Activated CD8-positive, alpha-beta memory T cell treated with anti-CD3 and anti-CD28 coated beads, Interleukin-2, amount 50 U/mL, for 24 hours (primary cell): ENCODE measurements at regions not wholly inside any gene's neighbourhood (a gene's known extent, or its start where the extent isn't known, plus 50 kb on each side); places are given as distances from the start of the nearest gene placed in this dataset.
"Not testable (repeated sequence)": the region's sequence is repeated elsewhere in the genome, so short reads cannot be mapped to it uniquely, and the experiment has no call there.

ENCODE experiments used
- DNase-seq: peaks from one replicate; pipeline ENCODE4 v3.0.0-alpha.2; 2020; ENCODE audit errors: extremely low read depth

DNA sequence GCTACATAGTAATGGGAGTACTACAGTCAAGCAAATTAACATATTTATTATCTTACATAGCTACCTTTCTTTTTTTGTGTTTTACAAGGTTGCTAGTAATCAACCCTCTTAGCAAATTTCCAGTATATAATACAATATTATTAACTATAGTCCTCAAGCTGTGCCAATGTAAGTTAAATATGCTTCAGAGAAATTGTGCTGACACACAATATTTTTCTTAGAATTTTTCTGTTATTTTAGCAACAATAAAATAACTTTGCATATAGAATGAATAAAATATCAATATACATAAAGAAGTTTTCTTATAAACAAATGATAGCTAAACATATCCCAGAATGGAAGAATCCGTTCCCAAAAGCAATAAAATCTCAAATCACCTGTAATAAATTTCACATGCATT lies 1605.1 kb downstream of the REEP3 start:
- DNase-seq, result no peak

GRCh38 chr10:65128277-65128676 lies 1607.1 kb downstream of the REEP3 start:
- no peak for DNase-seq

GRCh38 chr10:65130162-65130758 lies 1609.1 kb downstream of the REEP3 start:
- no peak for DNase-seq

DNA sequence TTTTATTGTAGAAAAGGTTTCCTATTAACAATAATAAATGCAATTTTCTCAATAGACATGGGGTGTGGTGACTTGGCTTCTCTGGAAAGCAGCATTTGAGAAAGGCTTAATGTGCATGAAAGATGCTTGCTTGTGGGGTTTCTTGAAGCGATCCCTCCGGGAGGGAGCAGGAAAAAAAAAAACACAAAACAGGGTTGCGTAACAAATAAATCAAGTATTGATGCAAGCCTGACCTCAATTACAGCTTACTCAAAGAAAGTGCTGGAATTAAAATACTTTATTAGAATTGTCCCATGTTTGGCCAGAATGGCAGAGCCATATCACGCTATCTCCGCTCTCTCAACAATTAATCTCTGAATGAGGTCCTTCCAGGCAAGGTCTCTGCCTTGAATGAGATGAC lies 1612.5 kb downstream of the REEP3 start:
- no peak for DNase-seq

DNA sequence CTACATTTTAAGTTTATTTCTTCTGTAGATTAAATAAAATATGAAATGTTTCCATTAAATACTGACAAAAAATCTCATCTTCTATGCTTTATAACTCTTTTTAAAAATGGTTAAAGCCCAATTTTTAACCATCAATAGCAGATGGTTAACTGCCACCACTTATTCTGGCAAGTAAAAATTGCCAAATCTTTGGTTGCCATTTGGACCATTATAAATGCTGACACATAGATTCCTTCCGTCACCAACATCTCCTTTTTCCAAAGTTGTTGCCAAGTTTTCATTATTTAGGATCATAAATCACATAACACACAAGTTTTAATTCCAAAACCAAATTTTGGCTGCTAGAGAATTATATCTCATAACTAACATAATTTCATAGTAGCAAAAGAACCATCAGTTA lies 1614.3 kb downstream of the REEP3 start:
- DNase-seq, result no peak

- no peak for DNase-seq
Observed at GRCh38 chr10:65142641-65143435, 1621.6 kb downstream of the REEP3 start.

DNA sequence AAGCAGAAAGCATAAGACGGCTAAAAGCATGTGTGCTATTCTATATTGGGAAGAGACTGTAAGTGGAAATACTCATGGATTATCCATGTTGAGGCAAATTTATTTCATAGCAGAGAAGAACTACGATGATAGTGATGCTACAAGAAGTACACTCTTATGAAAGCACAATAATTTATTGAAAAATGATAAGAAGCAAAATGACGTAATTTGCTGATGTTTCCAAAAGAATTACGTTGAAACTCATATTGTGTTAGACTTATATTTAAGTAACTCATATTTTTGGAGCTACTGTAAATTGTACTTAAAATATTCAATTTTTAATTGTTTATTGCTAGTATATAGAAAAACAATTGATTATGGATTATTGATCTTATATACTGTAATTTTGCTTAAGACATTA lies 1622.5 kb downstream of the REEP3 start:
- DNase-seq, result no peak

- no peak for DNase-seq
Observed at GRCh38 chr10:65149878-65150277, 1628.7 kb downstream of the REEP3 start.

GRCh38 chr10:65166272-65166671 lies 1645.1 kb downstream of the REEP3 start:
- no peak for DNase-seq

GRCh38 chr10:65172249-65172648 lies 1651.0 kb downstream of the REEP3 start:
- no peak for DNase-seq

DNA sequence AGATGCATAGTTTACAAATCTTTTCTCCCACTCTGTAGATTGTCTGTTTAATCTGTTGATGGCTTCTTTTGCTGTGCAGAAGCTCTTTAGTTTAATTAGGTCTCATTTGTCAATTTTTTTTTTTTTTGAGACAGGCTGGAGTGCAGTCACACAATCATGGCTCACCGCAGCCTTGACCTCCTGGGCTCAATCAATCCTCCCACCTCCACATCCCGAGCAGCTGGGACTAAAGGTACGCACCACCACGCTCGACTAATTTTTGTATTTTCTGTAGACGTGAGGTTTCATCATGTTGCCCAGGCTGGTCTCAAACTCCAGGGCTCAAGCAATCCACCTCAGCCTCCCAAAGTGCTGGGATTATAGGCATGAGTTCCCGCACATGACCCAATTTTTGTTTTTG lies 1655.8 kb downstream of the REEP3 start:
- no peak for DNase-seq

GRCh38 chr10:65183236-65183635 lies 1662.0 kb downstream of the REEP3 start:
- no peak for DNase-seq

GRCh38 chr10:65186668-65187067 lies 1665.5 kb downstream of the REEP3 start:
- not testable (repeated sequence) for DNase-seq

- no peak for DNase-seq
Observed at GRCh38 chr10:65194126-65194525, 1672.9 kb downstream of the REEP3 start.

GRCh38 chr10:65194555-65194954 lies 1673.4 kb downstream of the REEP3 start:
- no peak for DNase-seq

DNA sequence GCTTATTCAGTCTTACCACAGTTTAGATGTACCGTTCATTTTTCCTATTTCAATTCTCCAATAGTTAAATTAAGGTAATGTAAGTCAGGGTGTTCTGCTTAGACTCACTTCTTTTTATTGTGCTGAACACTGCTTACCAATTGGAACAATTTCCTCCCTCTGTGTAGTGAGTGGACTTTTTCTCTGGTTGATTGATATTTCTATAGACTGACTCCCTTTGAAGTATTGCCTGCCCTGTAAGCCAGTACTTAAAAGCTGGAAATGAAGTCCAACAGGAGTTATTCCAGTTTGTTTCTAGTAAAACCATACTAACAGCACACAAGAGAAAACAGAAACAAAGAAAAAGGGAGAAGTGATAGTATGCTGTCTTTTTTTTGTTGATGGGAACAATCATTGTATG lies 1674.9 kb downstream of the REEP3 start:
- DNase-seq, result no peak

DNA sequence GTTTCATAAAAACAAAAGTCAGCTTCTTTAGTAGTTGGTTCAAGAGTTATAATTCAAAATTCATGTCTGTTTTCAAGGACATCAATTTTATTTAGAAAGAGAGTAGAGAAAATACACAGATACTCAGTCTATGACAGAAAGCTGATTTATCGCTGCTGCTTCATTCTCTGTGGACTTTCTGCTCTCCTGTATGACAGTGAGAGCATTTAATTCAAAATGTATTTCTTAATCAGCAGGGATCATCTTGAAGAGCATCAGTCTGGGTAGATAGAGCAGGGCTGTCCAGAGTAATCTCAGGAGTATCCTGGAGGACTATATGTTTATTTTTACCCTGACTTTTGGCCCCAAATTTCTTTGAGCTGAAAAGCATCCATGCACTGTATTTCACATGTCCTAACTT lies 1676.7 kb downstream of the REEP3 start:
- DNase-seq, result no peak

- DNase-seq, result no peak
Observed at GRCh38 chr10:65201491-65201890, 1680.3 kb downstream of the REEP3 start.

GRCh38 chr10:65204999-65205398 lies 1683.8 kb downstream of the REEP3 start:
- no peak for DNase-seq

GRCh38 chr10:65213170-65213569 lies 1692.0 kb downstream of the REEP3 start:
- no peak for DNase-seq

DNA sequence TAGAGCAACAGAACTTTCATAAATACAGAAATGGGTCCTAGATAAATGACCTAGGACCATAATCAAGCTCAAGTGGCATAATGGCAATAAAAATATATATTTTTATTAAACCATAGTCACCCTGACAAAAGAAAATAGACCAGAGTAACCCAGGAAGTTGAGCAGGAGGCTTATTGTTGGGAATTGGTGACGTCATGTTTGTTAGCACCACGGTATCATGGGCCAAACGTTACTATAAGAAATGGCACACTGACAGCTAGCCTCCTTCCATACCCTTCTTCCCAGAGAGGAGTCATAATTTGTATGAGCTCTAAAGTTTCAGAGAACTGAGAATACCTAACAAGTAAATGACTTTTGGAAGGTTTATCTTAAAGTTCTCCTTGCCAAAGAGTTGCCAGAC lies 1698.2 kb downstream of the REEP3 start:
- no peak for DNase-seq

DNA sequence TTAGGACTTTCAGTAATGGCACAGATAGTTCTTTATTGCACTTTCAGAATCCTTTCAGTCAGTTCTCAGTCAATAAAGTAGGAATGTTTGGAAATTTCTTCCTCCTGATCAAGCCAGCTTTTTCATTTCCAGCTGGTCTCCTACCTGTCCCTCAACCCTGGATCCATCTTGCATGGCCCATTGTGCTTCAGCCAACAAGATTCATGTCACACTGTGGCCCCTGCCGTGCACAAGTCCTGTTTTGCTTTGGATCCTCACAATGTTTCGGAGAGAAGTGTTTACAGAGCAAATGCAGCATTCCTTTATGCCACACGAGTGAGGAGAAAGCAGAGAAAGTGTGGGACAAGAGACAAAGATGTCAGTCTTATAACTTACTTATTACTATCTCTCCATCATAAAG lies 1694.7 kb upstream of the LRRTM3 start:
- DNase-seq, result no peak

GRCh38 chr10:65234261-65234660 lies 1691.6 kb upstream of the LRRTM3 start:
- no peak for DNase-seq

DNA sequence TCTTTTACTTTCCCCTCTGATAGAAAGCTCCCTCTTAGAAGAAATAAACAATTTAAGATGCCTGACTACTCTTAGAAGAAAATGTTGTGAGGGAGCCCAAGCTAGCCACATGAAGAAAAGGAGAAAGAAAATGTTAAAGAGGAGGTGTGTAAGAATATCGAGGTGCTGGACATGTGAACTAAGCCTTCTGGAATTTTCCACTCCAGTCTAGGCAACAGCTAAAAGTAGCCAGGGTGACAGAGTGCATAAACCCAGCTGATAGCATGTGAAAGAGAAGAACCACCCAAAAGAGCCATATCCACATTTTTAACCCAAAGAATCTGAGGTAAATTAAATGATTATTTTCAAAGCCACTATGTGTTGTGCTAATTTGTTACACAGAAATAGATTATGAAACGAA lies 1690.6 kb upstream of the LRRTM3 start:
- no peak for DNase-seq
